ENCODE measurements at regions not wholly inside any gene's neighbourhood (a gene's known extent, or its start where the extent isn't known, plus 50 kb on each side); places are given as distances from the start of the nearest gene placed in this dataset.
"Not testable (repeated sequence)": the region's sequence is repeated elsewhere in the genome, so short reads cannot be mapped to it uniquely, and the experiment has no call there.

- H2AK5ac ChIP-seq (ENCODE audit: low read depth, low read length): no peak overlapping the region
- 85% methylated on average over 2 of the region's 6 CpGs; no CpG with 5 or more reads in 1 of the 2 experiments for WGBS, 2 experiments (ENCODE audit: extremely low coverage in 2 of 2, insufficient read length in 1 of 2)
- H3K9me3 ChIP-seq (ENCODE audit: control insufficient read depth, insufficient read depth, low read length): no peaks in the 10 kb centered on the region
- BruUV-seq (replicated peaks): no TSS peak
- in situ Hi-C loops (cut with MboI; ENCODE audit: low sequenced_read_pairs) (no loop called here), dilution Hi-C loops (cut with HindIII; ENCODE audit: low sequenced_read_pairs, unreplicated experiment) (no loop called here), intact Hi-C loops (cut with micrococcal nuclease) (no loop called here)
- no peaks in the 10 kb centered on the region for H3K4me1 ChIP-seq (ENCODE audit: control insufficient read depth, insufficient read depth, low read length)
- H2BK20ac ChIP-seq (ENCODE audit: low read depth, low read length): no peak overlapping the region
- H3K9me1 ChIP-seq (ENCODE audit: insufficient read depth, low read length): no peaks in the 10 kb centered on the region
- no peak overlapping the region for H3K4me3 ChIP-seq (ENCODE audit: insufficient read depth, low read depth, low read length)
- no peak overlapping the region for H4K8ac ChIP-seq (ENCODE audit: low read depth in 2 of 2, low read length in 2 of 2)
- CTCF ChIA-PET: no interaction called here
- H2BK15ac ChIP-seq (ENCODE audit: low read depth, low read length): no peak overlapping the region
- no peak overlapping the region for H2AFZ ChIP-seq (replicated peaks; ENCODE audit: low read length, poor library complexity)
- no peaks in the 10 kb centered on the region for H3K36me3 ChIP-seq (ENCODE audit: control insufficient read depth, insufficient read depth, low read length)
- POLR2A ChIA-PET (ENCODE audit: unreplicated experiment): no interaction called here
- H3K23ac ChIP-seq (ENCODE audit: low read depth, low read length): no peak overlapping the region
- H3K4me2 ChIP-seq (ENCODE audit: low read depth, low read length): no peak overlapping the region
- DNase-seq (no peak), ATAC-seq (ENCODE audit: low read depth) (no peak)
- H3K9ac ChIP-seq (ENCODE audit: low read depth, low read length): no peak overlapping the region
- no peak overlapping the region for H4K5ac ChIP-seq (ENCODE audit: low read depth, low read length)
- H3K4ac ChIP-seq (ENCODE audit: low read depth, low read length): no peak overlapping the region
- no peak overlapping the region for H3K14ac ChIP-seq (replicated peaks; ENCODE audit: low read depth, low read length)
- TF ChIP-seq POLR2A (IDR thresholded peaks at IDR 0.05; ENCODE audit: low read depth, low read length): no peak
- no peak for TF ChIP-seq RAD21 (IDR thresholded peaks at IDR 0.05; ENCODE audit: low read length)
- peak; percentile 65 for TF ChIP-seq CEBPB (IDR thresholded peaks at IDR 0.05; ENCODE audit: low read depth, low read length)
- no peak for TF ChIP-seq NFE2L2 (IDR thresholded peaks at IDR 0.05; ENCODE audit: low read depth, low read length)
- H3K79me1 ChIP-seq (ENCODE audit: low read depth in 1 of 2, low read length in 2 of 2): no peaks in the 10 kb centered on the region
- no peak overlapping the region for H3K56ac ChIP-seq (ENCODE audit: extremely low read depth, insufficient read depth, low read length)
- no peaks in the 10 kb centered on the region for H4K20me1 ChIP-seq (ENCODE audit: insufficient read depth, low read length)
- H3K27ac ChIP-seq (ENCODE audit: insufficient read depth, low read length): no peak overlapping the region
- H2BK5ac ChIP-seq (ENCODE audit: low read depth, low read length, poor library complexity, severe bottlenecking): no peak overlapping the region
- H2BK120ac ChIP-seq (ENCODE audit: low read depth, low read length): no peak overlapping the region
- no peak overlapping the region for H4K91ac ChIP-seq (ENCODE audit: insufficient read depth, low read depth, low read length)
- no peak overlapping the region for H2AK9ac ChIP-seq (replicated peaks; ENCODE audit: low read depth, low read length, poor library complexity)
- no peaks in the 10 kb centered on the region for H3K27me3 ChIP-seq (ENCODE audit: control insufficient read depth, insufficient read depth, low read length)
- H3K18ac ChIP-seq (ENCODE audit: low read depth, low read length): no peak overlapping the region
Measured at GRCh38 chr4:120261117-120261516, 194.5 kb upstream of the MAD2L1 start.

GRCh38 chr4:120256112-120256775 lies 189.6 kb upstream of the MAD2L1 start:
- dilution Hi-C loops (cut with HindIII; ENCODE audit: low sequenced_read_pairs, unreplicated experiment); H4K20me1 ChIP-seq (ENCODE audit: insufficient read depth, low read length); H2AFZ ChIP-seq (replicated peaks; ENCODE audit: low read length, poor library complexity); H3K18ac ChIP-seq (ENCODE audit: low read depth, low read length); intact Hi-C loops (cut with micrococcal nuclease); H3K4me2 ChIP-seq (ENCODE audit: low read depth, low read length); H3K4me1 ChIP-seq (ENCODE audit: control insufficient read depth, insufficient read depth, low read length); ATAC-seq (ENCODE audit: low read depth); H2AK5ac ChIP-seq (ENCODE audit: low read depth, low read length); H3K14ac ChIP-seq (replicated peaks; ENCODE audit: low read depth, low read length); DNase-seq; H4K5ac ChIP-seq (ENCODE audit: low read depth, low read length); H3K9me1 ChIP-seq (ENCODE audit: insufficient read depth, low read length); H3K56ac ChIP-seq (ENCODE audit: extremely low read depth, insufficient read depth, low read length); H2AK9ac ChIP-seq (replicated peaks; ENCODE audit: low read depth, low read length, poor library complexity); in situ Hi-C loops (cut with MboI; ENCODE audit: low sequenced_read_pairs); H2BK5ac ChIP-seq (ENCODE audit: low read depth, low read length, poor library complexity, severe bottlenecking); H3K27ac ChIP-seq (ENCODE audit: insufficient read depth, low read length); H2BK20ac ChIP-seq (ENCODE audit: low read depth, low read length); H2BK120ac ChIP-seq (ENCODE audit: low read depth, low read length); H3K9ac ChIP-seq (ENCODE audit: low read depth, low read length); H3K27me3 ChIP-seq (ENCODE audit: control insufficient read depth, insufficient read depth, low read length); H3K79me1 ChIP-seq (ENCODE audit: low read depth in 1 of 2, low read length in 2 of 2); H4K91ac ChIP-seq (ENCODE audit: insufficient read depth, low read depth, low read length); POLR2A ChIA-PET (ENCODE audit: unreplicated experiment); H3K36me3 ChIP-seq (ENCODE audit: control insufficient read depth, insufficient read depth, low read length); H3K23ac ChIP-seq (ENCODE audit: low read depth, low read length); BruUV-seq (replicated peaks); H4K8ac ChIP-seq (ENCODE audit: low read depth in 2 of 2, low read length in 2 of 2); H2BK15ac ChIP-seq (ENCODE audit: low read depth, low read length); H3K4me3 ChIP-seq (ENCODE audit: insufficient read depth, low read depth, low read length); H3K4ac ChIP-seq (ENCODE audit: low read depth, low read length); H3K9me3 ChIP-seq (ENCODE audit: control insufficient read depth, insufficient read depth, low read length): not testable (repeated sequence)
- WGBS, 2 experiments (ENCODE audit: extremely low coverage in 2 of 2, insufficient read length in 1 of 2): 93% methylated on average over 3 of the region's 28 CpGs; no CpG with 5 or more reads in 1 of the 2 experiments
- CTCF ChIA-PET: interaction anchor here (0.6 kb wide), 1 partner anchor 64 kb away, joined by 3 read pairs; no protein-coding TSS in a partner anchor

All from IMR-90 (cell line).